ENCODE measurements at regions not wholly inside any gene's neighbourhood (a gene's known extent, or its start where the extent isn't known, plus 50 kb on each side); places are given as distances from the start of the nearest gene placed in this dataset.
"Not testable (repeated sequence)": the region's sequence is repeated elsewhere in the genome, so short reads cannot be mapped to it uniquely, and the experiment has no call there.

DNA sequence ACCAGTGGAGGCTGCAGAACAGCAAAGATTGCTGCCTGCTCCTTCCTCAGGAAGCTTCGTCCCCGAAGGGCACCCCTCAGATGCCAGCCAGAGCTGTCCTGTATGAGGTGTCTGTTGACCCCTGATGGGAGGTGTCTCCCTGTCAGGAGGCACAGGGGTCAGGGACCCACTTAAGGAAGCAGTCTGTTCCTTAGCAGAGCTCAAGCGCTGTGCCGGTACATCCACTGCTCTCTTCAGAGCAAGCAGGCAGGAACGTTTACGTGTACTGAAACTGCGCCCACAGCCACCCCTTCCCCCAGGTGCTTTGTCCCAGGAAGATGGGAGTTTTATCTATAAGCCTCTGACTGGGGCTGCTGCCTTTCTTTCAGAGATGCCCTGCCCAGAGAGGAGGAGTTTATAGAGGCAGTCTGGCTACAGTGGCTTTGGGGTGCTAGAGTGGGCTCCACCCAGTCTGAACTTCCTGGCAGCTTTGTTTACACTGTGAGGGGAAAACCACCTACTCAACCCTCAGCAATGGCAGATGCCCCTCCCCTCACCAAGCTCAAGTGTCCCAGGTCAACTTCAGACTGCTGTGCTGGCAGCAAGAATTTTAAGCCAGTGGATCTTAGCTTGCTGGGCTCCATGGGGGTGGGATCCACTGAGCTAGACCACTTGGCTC, 275.8 kb upstream of the PROX1 start:
- TF ChIP-seq, protein P1, sequence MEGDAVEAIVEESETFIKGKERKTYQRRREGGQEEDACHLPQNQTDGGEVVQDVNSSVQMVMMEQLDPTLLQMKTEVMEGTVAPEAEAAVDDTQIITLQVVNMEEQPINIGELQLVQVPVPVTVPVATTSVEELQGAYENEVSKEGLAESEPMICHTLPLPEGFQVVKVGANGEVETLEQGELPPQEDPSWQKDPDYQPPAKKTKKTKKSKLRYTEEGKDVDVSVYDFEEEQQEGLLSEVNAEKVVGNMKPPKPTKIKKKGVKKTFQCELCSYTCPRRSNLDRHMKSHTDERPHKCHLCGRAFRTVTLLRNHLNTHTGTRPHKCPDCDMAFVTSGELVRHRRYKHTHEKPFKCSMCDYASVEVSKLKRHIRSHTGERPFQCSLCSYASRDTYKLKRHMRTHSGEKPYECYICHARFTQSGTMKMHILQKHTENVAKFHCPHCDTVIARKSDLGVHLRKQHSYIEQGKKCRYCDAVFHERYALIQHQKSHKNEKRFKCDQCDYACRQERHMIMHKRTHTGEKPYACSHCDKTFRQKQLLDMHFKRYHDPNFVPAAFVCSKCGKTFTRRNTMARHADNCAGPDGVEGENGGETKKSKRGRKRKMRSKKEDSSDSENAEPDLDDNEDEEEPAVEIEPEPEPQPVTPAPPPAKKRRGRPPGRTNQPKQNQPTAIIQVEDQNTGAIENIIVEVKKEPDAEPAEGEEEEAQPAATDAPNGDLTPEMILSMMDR (IDR thresholded peaks at IDR 0.05; ENCODE audit: poor library complexity, severe bottlenecking), result not testable (repeated sequence)
- not testable (repeated sequence) for TF ChIP-seq EP300 (conservative IDR thresholded peaks at IDR 0.05; ENCODE audit: poor library complexity, severe bottlenecking); MXI1 (conservative IDR thresholded peaks at IDR 0.05; ENCODE audit: poor library complexity, severe bottlenecking); EZH2 (IDR thresholded peaks at IDR 0.05; ENCODE audit: borderline replicate concordance, insufficient read depth, low read length, poor library complexity, severe bottlenecking); TAF1 (IDR thresholded peaks at IDR 0.05; ENCODE audit: low read depth); POLR2AphosphoS5 (IDR thresholded peaks at IDR 0.05); RAD21 (conservative IDR thresholded peaks at IDR 0.05); SMC3 (conservative IDR thresholded peaks at IDR 0.05; ENCODE audit: poor library complexity)
- TF ChIP-seq, protein P2, sequence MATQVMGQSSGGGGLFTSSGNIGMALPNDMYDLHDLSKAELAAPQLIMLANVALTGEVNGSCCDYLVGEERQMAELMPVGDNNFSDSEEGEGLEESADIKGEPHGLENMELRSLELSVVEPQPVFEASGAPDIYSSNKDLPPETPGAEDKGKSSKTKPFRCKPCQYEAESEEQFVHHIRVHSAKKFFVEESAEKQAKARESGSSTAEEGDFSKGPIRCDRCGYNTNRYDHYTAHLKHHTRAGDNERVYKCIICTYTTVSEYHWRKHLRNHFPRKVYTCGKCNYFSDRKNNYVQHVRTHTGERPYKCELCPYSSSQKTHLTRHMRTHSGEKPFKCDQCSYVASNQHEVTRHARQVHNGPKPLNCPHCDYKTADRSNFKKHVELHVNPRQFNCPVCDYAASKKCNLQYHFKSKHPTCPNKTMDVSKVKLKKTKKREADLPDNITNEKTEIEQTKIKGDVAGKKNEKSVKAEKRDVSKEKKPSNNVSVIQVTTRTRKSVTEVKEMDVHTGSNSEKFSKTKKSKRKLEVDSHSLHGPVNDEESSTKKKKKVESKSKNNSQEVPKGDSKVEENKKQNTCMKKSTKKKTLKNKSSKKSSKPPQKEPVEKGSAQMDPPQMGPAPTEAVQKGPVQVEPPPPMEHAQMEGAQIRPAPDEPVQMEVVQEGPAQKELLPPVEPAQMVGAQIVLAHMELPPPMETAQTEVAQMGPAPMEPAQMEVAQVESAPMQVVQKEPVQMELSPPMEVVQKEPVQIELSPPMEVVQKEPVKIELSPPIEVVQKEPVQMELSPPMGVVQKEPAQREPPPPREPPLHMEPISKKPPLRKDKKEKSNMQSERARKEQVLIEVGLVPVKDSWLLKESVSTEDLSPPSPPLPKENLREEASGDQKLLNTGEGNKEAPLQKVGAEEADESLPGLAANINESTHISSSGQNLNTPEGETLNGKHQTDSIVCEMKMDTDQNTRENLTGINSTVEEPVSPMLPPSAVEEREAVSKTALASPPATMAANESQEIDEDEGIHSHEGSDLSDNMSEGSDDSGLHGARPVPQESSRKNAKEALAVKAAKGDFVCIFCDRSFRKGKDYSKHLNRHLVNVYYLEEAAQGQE (IDR thresholded peaks at IDR 0.05; ENCODE audit: borderline replicate concordance), result not testable (repeated sequence)
